ENCODE measurements at regions not wholly inside any gene's neighbourhood (a gene's known extent, or its start where the extent isn't known, plus 50 kb on each side); places are given as distances from the start of the nearest gene placed in this dataset.

DNA sequence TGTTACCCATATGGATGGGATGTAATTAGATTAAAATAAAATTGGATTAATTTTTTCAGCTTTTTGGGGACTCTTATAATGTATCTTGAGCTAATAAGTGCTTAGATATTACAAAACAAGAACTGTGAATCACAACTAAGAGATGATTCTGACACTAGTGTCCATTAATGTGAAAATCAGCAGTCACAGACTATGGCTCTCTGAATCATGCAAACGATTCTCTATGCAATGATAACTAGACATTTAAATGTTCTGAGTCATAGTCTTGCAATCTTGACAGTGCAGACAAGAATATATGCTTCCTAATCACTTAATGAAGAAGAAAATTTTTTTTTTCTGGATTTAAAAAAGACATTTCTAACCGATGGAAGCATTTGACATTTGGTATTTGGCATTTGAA lies 82.2 kb upstream of the OPRM1 start:
- ATAC-seq = no peak
- no peak for DNase-seq
- H3K27me3 ChIP-seq (ENCODE audit: low read depth) = no peaks in the 10 kb centered on the region
- TF ChIP-seq, protein P1, sequence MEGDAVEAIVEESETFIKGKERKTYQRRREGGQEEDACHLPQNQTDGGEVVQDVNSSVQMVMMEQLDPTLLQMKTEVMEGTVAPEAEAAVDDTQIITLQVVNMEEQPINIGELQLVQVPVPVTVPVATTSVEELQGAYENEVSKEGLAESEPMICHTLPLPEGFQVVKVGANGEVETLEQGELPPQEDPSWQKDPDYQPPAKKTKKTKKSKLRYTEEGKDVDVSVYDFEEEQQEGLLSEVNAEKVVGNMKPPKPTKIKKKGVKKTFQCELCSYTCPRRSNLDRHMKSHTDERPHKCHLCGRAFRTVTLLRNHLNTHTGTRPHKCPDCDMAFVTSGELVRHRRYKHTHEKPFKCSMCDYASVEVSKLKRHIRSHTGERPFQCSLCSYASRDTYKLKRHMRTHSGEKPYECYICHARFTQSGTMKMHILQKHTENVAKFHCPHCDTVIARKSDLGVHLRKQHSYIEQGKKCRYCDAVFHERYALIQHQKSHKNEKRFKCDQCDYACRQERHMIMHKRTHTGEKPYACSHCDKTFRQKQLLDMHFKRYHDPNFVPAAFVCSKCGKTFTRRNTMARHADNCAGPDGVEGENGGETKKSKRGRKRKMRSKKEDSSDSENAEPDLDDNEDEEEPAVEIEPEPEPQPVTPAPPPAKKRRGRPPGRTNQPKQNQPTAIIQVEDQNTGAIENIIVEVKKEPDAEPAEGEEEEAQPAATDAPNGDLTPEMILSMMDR (IDR thresholded peaks at IDR 0.05) = no peak
- no peaks in the 10 kb centered on the region for H3K36me3 ChIP-seq
- no peaks in the 10 kb centered on the region for H3K4me1 ChIP-seq
- no peaks in the 10 kb centered on the region for H3K9me3 ChIP-seq
- H3K4me3 ChIP-seq = no peak overlapping the region
- no peak overlapping the region for H3K27ac ChIP-seq
- intact Hi-C loops (cut with DNase I) = no loop called here

DNA sequence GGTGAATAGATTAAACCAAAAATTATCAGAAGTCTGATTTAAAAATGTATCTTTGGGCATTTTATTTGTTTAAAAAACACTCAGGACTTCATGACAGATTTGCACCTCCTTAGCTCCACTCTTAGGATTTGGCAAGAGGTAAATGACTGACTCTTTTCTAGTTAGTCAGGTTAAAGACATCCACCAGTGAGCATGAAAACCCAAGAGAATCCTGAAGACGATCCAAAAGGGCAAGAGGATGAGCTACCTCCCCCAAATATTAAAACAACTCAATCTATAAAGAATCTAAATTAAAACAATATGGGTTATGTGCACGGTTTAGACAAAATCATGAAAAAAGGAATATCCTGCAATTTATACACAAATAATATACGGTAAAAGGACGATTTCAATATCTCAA lies 89.4 kb upstream of the OPRM1 start:
- no peaks in the 10 kb centered on the region for H3K4me1 ChIP-seq
- no peak for ATAC-seq
- H3K27ac ChIP-seq = no peak overlapping the region
- no peaks in the 10 kb centered on the region for H3K36me3 ChIP-seq
- intact Hi-C loops (cut with DNase I) = no loop called here
- TF ChIP-seq, protein P1 (IDR thresholded peaks at IDR 0.05) = no peak
- H3K4me3 ChIP-seq = no peak overlapping the region
- no peaks in the 10 kb centered on the region for H3K9me3 ChIP-seq
- no peak for DNase-seq
- H3K27me3 ChIP-seq (ENCODE audit: low read depth) = no peaks in the 10 kb centered on the region

DNA sequence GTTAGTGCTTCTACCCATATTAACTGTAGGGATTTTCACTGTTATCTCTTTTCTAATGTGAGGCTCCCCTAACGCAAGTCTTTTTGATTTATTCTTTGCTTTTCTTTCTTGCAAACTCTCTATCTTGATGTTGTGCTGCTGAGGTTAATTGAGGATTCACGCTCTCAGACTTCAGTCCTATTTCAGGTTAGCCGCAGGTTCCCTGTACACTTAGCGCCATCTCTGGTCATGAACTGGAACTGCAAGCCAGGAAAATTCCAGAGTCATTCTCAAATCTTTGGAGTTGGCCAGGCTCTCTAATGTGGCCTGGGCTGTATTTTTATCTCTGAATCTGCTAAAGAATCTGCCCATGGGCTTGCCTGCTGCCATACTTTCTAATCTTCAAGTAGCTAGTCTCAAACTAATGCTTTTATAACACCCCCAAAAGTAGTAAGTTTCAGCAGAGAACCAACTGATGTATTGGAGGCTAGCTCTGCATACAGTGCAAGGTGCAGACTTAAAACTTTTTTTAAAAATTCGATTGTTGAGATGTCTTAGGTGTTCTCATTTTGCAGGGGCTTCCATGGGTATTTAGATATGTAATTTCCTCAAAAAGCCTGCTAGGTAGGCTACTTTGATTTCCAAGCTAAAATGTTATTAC lies 91.1 kb upstream of the OPRM1 start:
- no peak overlapping the region for H3K4me3 ChIP-seq
- intact Hi-C loops (cut with DNase I) = no loop called here
- no peak for DNase-seq

DNA sequence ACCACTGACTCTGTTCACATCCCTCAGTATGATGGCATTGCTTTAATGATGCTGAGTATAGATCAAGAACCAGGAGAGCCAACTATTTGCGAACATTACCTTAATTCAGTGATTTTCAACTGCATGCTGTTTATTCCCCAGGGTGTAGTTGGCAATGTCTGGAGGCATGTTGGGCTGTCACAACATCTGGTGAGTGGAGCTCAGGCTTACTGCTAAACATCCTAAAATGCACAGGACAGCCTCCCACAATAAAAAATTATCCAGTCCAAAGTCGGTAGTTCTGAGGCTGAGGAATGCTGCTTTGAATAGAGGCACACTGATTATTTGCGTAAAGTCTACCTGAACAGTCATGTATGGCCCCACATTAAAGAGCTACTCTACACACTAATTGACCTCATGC lies 94.8 kb upstream of the OPRM1 start:
- Histone ChIP-seq H3K4me3 (no peak overlapping the region), H3K27me3 (ENCODE audit: low read depth) (no peaks in the 10 kb centered on the region), H3K27ac (no peak overlapping the region), H3K36me3 (no peaks in the 10 kb centered on the region), H3K4me1 (no peaks in the 10 kb centered on the region), H3K9me3 (no peaks in the 10 kb centered on the region)
- intact Hi-C loops (cut with DNase I) = no loop called here
- TF ChIP-seq, protein P1 (IDR thresholded peaks at IDR 0.05) = no peak
- DNase-seq (no peak), ATAC-seq (no peak)

More for the DNA sequence above, 91.1 kb upstream of the OPRM1 start:
- no peaks in the 10 kb centered on the region for H3K36me3 ChIP-seq
- no peaks in the 10 kb centered on the region for H3K9me3 ChIP-seq
- TF ChIP-seq, protein P1 (IDR thresholded peaks at IDR 0.05) = peak; percentile 90
- H3K27ac ChIP-seq = no peak overlapping the region
- ATAC-seq = peak in 1 of 2 donors; percentile 54
- no peaks in the 10 kb centered on the region for H3K27me3 ChIP-seq (ENCODE audit: low read depth)
- no peaks in the 10 kb centered on the region for H3K4me1 ChIP-seq

DNA sequence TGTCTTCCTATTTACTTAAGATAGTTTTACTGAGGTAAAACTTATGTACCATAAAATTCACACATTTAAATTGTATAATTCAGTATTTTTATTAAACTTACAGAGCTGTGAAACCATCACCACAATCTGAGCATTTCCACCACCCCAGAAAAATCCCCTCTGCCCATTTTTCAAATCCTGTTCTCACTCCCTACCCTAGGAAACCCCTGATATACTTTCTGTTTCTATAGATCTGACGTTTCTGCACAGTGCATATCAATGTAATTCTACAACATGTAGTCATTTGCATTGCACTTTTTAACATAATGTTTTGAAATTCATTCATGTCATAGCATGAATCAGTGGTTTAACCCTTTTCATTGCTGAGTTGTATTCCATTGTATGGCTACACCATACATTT lies 96.7 kb upstream of the OPRM1 start:
- TF ChIP-seq, protein P1 (IDR thresholded peaks at IDR 0.05) = no peak

More for the DNA sequence above, 96.7 kb upstream of the OPRM1 start:
- H3K4me3 ChIP-seq = no peak overlapping the region
- H3K9me3 ChIP-seq = no peaks in the 10 kb centered on the region
- no peak for DNase-seq
- no peak for ATAC-seq
- no peaks in the 10 kb centered on the region for H3K36me3 ChIP-seq
- intact Hi-C loops (cut with DNase I) = no loop called here
- no peaks in the 10 kb centered on the region for H3K27me3 ChIP-seq (ENCODE audit: low read depth)
- H3K4me1 ChIP-seq = no peaks in the 10 kb centered on the region
- no peak overlapping the region for H3K27ac ChIP-seq
